Glutamatergic neuron (in vitro differentiated cells): ENCODE measurements at regions not wholly inside any gene's neighbourhood (a gene's known extent, or its start where the extent isn't known, plus 50 kb on each side); places are given as distances from the start of the nearest gene placed in this dataset.

ENCODE experiments used
- DNase-seq: peaks from one replicate; pipeline ENCODE4 v3.0.0; 2022
- H3K27ac Mint-ChIP-seq: one replicate; pipeline ENCODE4 v1.8.0; 2020; ENCODE audit warnings: mild to moderate bottlenecking, mixed read lengths, inconsistent platforms; ENCODE audit not compliant: unreplicated experiment
- H3K27me3 Mint-ChIP-seq: one replicate; pipeline ENCODE4 v1.8.0; 2020; ENCODE audit warnings: mild to moderate bottlenecking, moderate library complexity, mixed read lengths, inconsistent platforms; ENCODE audit not compliant: unreplicated experiment
- H3K36me3 Mint-ChIP-seq: one replicate; pipeline ENCODE4 v1.8.0; 2020; ENCODE audit warnings: mild to moderate bottlenecking, mixed read lengths, inconsistent platforms; ENCODE audit not compliant: unreplicated experiment
- H3K4me1 Mint-ChIP-seq: one replicate; pipeline ENCODE4 v1.8.0; 2020; ENCODE audit warnings: mild to moderate bottlenecking, low read depth, mixed read lengths, inconsistent platforms; ENCODE audit not compliant: unreplicated experiment
- H3K4me3 Mint-ChIP-seq: one replicate; pipeline ENCODE4 v1.8.0; 2020; ENCODE audit warnings: mild to moderate bottlenecking, mixed read lengths, inconsistent platforms; ENCODE audit not compliant: unreplicated experiment
- H3K9me3 Mint-ChIP-seq: one replicate; pipeline ENCODE4 v1.8.0; 2020; ENCODE audit warnings: mild to moderate bottlenecking, moderate library complexity, mixed read lengths, inconsistent platforms; ENCODE audit not compliant: unreplicated experiment
- TF ChIP-seq, protein P1 (sequence below): fragments of 200-600 bp; sonication (generic); IDR thresholded peaks from one replicate; pipeline ENCODE4 v1.5.0; 2021; ENCODE audit not compliant: partially characterized antibody, unreplicated experiment

DNA sequence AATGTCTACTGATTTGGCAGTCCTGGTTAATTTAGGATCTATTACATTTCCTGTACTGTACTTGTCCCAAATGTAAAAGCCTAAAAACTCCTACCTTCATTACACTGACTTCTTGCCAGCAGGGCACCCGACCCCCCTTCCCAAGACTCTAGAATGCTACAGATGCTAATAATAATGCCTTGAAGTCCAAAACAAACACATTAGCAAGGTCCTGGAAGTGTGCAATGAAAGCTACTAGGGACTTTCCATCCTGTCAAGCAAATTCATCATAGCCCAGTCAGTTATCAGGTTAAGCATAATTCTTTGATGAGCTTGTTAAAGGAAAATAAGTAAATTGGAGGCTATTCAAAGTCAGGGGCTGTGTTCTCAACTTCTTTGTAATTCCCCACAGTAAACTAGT lies 115.3 kb upstream of the RBBP8 start:
- DNase-seq = no peak
- TF ChIP-seq, protein P1, sequence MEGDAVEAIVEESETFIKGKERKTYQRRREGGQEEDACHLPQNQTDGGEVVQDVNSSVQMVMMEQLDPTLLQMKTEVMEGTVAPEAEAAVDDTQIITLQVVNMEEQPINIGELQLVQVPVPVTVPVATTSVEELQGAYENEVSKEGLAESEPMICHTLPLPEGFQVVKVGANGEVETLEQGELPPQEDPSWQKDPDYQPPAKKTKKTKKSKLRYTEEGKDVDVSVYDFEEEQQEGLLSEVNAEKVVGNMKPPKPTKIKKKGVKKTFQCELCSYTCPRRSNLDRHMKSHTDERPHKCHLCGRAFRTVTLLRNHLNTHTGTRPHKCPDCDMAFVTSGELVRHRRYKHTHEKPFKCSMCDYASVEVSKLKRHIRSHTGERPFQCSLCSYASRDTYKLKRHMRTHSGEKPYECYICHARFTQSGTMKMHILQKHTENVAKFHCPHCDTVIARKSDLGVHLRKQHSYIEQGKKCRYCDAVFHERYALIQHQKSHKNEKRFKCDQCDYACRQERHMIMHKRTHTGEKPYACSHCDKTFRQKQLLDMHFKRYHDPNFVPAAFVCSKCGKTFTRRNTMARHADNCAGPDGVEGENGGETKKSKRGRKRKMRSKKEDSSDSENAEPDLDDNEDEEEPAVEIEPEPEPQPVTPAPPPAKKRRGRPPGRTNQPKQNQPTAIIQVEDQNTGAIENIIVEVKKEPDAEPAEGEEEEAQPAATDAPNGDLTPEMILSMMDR = no peak
- Mint-ChIP-seq H3K36me3 (no peaks in the 10 kb centered on the region), H3K4me3 (no peak overlapping the region), H3K27me3 (no peaks in the 10 kb centered on the region), H3K27ac (no peak overlapping the region), H3K9me3 (no peaks in the 10 kb centered on the region), H3K4me1 (no peaks in the 10 kb centered on the region)

- DNase-seq = no peak
- H3K27ac Mint-ChIP-seq = no peak overlapping the region
- H3K27me3 Mint-ChIP-seq = peaks cover 3% of the 10 kb centered on the region
- no peaks in the 10 kb centered on the region for H3K4me1 Mint-ChIP-seq
- TF ChIP-seq, protein P1 = no peak
- no peaks in the 10 kb centered on the region for H3K9me3 Mint-ChIP-seq
- H3K4me3 Mint-ChIP-seq = no peak overlapping the region
- no peaks in the 10 kb centered on the region for H3K36me3 Mint-ChIP-seq
Measured at GRCh38 chr18:22822024-22822423, 111.1 kb upstream of the RBBP8 start.

DNA sequence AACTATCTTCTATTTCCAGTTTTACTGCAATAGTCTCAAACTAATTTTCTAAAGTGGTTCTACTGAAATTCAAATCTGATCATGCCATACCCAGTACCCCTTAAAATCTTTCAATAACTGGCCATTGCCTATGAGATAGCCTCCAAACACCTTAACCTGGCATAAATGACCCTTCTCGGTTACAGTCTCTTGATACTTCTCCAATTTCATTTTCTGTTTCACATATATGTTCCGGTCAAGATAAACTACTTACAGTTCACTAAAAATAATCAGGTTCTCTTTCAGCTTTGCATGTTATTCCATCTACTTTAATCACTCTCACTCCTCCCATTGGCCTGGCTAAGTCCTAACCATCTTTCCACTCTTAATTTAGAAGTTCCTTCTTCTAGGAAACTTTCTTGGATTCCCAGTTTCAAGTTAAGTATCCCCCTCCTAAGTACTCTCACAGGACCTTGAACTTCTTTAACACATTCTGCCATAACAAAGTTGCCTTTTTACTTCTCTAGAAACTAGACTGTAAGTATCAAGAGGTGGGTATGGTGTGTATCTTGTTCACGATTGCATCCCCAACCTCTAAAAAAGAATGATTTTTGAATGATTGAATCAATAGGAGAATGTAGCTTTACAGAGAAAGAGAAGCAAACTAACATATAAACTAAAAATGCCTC lies 110.2 kb upstream of the RBBP8 start:
- Mint-ChIP-seq H3K4me3 (no peak overlapping the region), H3K27ac (no peak overlapping the region), H3K9me3 (no peaks in the 10 kb centered on the region), H3K4me1 (no peaks in the 10 kb centered on the region), H3K27me3 (peaks cover 3% of the 10 kb centered on the region), H3K36me3 (no peaks in the 10 kb centered on the region)
- DNase-seq = no peak
- TF ChIP-seq, protein P1 = no peak

- H3K36me3 Mint-ChIP-seq = no peaks in the 10 kb centered on the region
- H3K9me3 Mint-ChIP-seq = no peaks in the 10 kb centered on the region
- H3K4me1 Mint-ChIP-seq = no peaks in the 10 kb centered on the region
- H3K27me3 Mint-ChIP-seq = peaks cover 3% of the 10 kb centered on the region
- TF ChIP-seq, protein P1 = no peak
- DNase-seq = no peak
- no peak overlapping the region for H3K4me3 Mint-ChIP-seq
- H3K27ac Mint-ChIP-seq = no peak overlapping the region
Measured at GRCh38 chr18:22826726-22827125, 106.4 kb upstream of the RBBP8 start.

DNA sequence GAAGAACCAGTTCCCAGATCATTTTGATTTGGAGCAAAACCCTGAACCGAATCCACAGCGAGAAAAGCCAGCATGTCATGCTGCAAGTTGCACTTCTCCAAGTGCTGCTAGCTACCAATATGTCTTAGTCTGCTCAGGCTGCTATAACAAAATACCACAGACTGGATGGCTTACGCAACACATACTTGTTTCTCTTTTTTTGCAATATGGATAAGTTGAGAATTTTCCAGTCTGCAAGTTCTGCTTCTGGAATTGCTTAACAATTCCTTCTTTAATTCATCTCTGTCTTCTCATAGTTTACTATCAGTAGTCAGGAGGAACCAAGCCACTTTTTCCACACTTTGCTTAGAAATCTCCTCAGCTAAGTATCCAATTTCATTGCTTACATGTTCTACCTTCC lies 105.9 kb upstream of the RBBP8 start:
- TF ChIP-seq, protein P1 = no peak
- Mint-ChIP-seq H3K9me3 (no peaks in the 10 kb centered on the region), H3K27ac (no peak overlapping the region), H3K4me3 (no peak overlapping the region), H3K36me3 (no peaks in the 10 kb centered on the region), H3K4me1 (no peaks in the 10 kb centered on the region), H3K27me3 (peaks cover 3% of the 10 kb centered on the region)
- DNase-seq = no peak
